HG03175 (cell line): ENCODE measurements at regions not wholly inside any gene's neighbourhood (a gene's known extent, or its start where the extent isn't known, plus 50 kb on each side); places are given as distances from the start of the nearest gene placed in this dataset.
A peak's percentile ranks its signal among the peaks of the same experiment; 100 is the strongest.

Experiments
- ATAC-seq: cut with Tn5 transposase; IDR thresholded peaks from one replicate; pipeline ENCODE4 v1.9.1; 2021; ENCODE audit warnings: mild to moderate bottlenecking, moderate library complexity; ENCODE audit not compliant: unreplicated experiment

GRCh38 chr14:39948235-39948634 is 516.0 kb upstream of the FBXO33 start:
- ATAC-seq: no peak

- ATAC-seq: no peak
Measured at GRCh38 chr14:39946807-39947206, 514.6 kb upstream of the FBXO33 start.

- no peak for ATAC-seq
Measured at GRCh38 chr14:39939023-39939422, 506.8 kb upstream of the FBXO33 start.

- ATAC-seq: peak; percentile 96
Measured at GRCh38 chr14:39912192-39913100, 480.2 kb upstream of the FBXO33 start.

- ATAC-seq: no peak
Measured at GRCh38 chr14:39897657-39898056, 465.4 kb upstream of the FBXO33 start.

- no peak for ATAC-seq
Measured at GRCh38 chr14:39890026-39890425, 457.8 kb upstream of the FBXO33 start.

GRCh38 chr14:39884091-39884490 is 451.9 kb upstream of the FBXO33 start:
- ATAC-seq: no peak

- no peak for ATAC-seq
Measured at GRCh38 chr14:39880965-39881364, 448.7 kb upstream of the FBXO33 start.

GRCh38 chr14:39880106-39880695 is 448.0 kb upstream of the FBXO33 start:
- ATAC-seq: no peak

- ATAC-seq: no peak
Measured at GRCh38 chr14:39877577-39878190, 445.5 kb upstream of the FBXO33 start.

- ATAC-seq: peak; percentile 58
Measured at GRCh38 chr14:39876916-39877315, 444.7 kb upstream of the FBXO33 start.

- ATAC-seq: peak; percentile 35
Measured at GRCh38 chr14:39875028-39875427, 442.8 kb upstream of the FBXO33 start.

- ATAC-seq: no peak
Measured at GRCh38 chr14:39873791-39874190, 441.6 kb upstream of the FBXO33 start.

GRCh38 chr14:39868949-39869348 is 436.7 kb upstream of the FBXO33 start:
- no peak for ATAC-seq

- ATAC-seq: no peak
Measured at GRCh38 chr14:39868251-39868650, 436.0 kb upstream of the FBXO33 start.

GRCh38 chr14:39863441-39863840 is 431.2 kb upstream of the FBXO33 start:
- ATAC-seq: no peak

GRCh38 chr14:39861696-39862095 is 429.5 kb upstream of the FBXO33 start:
- no peak for ATAC-seq

GRCh38 chr14:39861229-39861600 is 429.0 kb upstream of the FBXO33 start:
- ATAC-seq: no peak

- ATAC-seq: no peak
Measured at GRCh38 chr14:39860596-39861228, 428.5 kb upstream of the FBXO33 start.

- no peak for ATAC-seq
Measured at GRCh38 chr14:39859314-39859713, 427.1 kb upstream of the FBXO33 start.

- no peak for ATAC-seq
Measured at GRCh38 chr14:39857376-39858055, 425.3 kb upstream of the FBXO33 start.
